Astrocyte of the spinal cord (primary cell): ENCODE measurements at regions not wholly inside any gene's neighbourhood (a gene's known extent, or its start where the extent isn't known, plus 50 kb on each side); places are given as distances from the start of the nearest gene placed in this dataset.

Experiments used
- DNase-seq: peaks from one replicate; pipeline ENCODE4 v3.0.0; 2011; ENCODE audit warnings: low read depth, low spot score
- H3K4me3 ChIP-seq: 2 replicates; pipeline ENCODE4 v1.5.1; 2011; ENCODE audit warnings: low read depth, mild to moderate bottlenecking, low read length, moderate library complexity
- CTCF ChIP-seq: IDR thresholded peaks from 2 replicates; pipeline ENCODE4 v1.5.1; 2012; ENCODE audit warnings: low read depth, mild to moderate bottlenecking, low read length, inconsistent platforms
- in situ Hi-C: cut with HindIII; loops from 2 replicates; pipeline ENCODE4 v1.10.0; 2017; ENCODE audit warnings: low sequenced_read_pairs

DNA sequence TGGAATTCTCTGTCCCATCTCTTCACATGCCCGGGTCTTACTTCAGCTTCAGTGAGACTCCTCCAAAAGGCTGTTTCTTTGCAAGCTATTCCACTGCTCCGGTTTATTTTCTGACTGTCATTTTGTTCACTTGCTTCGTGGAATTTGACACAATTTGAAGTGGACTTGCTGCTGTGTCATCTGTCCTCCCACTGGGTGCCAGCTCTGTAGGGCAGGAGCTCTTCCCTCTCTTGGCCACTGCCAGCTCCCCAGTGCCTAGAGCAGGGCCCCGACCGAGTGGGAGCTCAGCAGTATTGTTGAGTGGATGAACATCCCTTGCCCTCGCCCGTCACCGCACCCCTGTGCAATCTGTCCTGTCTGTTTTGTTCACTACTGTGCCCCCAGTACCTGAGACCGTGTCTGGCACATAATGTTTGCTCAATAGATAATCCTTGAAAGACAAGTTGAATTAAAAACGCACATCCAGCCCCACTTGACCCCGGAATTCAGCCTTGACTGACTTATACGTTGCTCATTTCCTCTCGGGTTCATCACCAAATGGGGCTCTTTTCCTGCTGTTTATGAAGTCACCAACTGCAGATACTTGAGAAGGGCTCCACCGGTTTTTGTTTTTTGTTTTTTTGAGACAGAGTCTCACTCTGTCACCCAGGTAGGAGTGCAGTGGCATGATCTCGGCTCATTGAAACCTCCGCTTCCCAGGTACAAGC lies 170.3 kb upstream of the KCNG1 start:
- peak; percentile 13 for DNase-seq
- in situ Hi-C loops, result no loop called here
- no peak overlapping the region for H3K4me3 ChIP-seq
- TF ChIP-seq CTCF, result no peak

DNA sequence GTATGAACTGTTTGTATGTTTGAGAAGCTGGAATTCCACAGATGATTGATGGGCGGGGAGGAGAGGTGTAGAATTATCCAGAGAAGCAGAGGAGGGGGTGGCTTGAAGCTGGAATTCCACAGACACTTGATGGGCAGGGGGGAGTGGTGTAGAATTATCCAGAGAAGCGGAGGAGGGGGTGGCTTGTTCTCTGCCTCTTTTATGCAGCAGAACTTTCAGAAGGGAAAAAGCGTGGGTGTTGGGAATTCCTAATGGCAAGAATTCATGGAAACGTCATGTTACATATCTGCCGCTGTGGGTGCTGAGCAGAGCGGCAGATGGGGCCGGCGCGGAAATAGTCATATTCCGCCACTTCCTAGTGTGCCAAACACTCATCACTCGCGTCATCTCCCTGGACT lies 167.9 kb upstream of the KCNG1 start:
- DNase-seq, result no peak
- in situ Hi-C loops, result no loop called here
- no peak for TF ChIP-seq CTCF
- no peak overlapping the region for H3K4me3 ChIP-seq

DNA sequence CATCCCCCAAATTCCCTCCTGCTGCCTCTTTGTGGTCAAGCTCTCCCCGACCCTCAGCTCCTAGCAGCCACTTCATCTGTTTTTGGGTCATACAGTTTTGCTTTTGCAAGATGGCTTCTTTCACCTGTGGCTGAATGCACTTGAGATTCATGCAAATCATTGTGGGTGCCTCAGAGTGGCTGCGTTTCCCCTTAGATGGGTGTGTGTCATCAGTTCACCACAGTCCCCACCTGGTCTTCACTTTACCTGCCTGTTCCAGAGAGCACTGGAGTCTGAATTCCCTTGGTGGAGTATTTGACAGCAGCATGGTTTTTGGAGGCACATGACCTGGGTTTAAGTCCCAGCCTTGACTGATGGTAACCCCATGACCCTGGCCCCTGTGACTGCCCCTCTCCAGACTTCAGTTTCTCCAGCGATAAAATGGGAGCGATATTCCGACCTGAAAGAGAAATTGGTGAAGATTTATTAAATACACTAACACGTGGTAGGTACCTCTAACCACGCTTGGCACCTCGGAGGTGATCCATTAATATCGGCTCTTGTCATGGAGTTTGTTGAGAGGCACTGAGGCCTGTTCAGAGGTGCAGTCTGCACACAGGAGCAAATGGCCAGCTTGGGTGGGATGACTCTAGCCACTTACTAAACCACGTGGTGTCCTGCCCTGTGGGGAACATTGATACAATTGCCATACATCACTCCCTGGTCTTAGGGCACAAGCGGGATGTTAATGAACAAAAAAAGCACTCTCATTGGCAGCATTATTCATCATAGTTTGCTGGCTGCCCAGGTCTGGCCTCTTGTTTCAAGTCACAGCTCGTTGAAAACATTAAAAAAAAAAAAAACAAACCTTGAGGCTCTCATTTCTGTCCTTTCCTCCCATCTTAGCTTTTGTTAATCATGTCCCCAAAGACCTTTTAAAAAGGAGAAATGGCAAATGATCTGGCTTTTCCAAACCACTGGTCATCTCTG lies 167.2 kb upstream of the KCNG1 start:
- TF ChIP-seq CTCF, result no peak
- in situ Hi-C loops, result no loop called here
- no peak for DNase-seq
- no peak overlapping the region for H3K4me3 ChIP-seq

DNA sequence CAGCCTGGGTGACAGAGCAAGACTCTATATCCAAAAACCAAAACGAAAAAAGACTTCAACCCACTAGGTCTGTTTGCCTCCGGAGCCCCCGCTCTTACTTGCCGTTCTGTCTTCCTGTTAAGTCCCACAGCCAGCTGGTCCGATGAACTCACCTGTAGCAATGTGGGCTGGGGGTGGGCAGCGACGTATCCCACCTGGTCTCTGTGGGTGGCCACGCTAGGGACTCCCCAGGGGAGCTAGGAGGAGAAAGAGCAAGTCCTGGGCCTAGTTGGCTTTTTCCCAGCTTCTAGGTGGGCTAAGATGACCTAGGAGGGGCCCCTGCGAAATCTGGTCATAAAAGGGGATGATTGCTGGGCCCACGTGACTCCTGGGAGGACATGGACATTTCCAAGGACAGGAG lies 166.0 kb upstream of the KCNG1 start:
- TF ChIP-seq CTCF, result no peak
- DNase-seq, result no peak
- in situ Hi-C loops, result no loop called here
- H3K4me3 ChIP-seq, result no peak overlapping the region

DNA sequence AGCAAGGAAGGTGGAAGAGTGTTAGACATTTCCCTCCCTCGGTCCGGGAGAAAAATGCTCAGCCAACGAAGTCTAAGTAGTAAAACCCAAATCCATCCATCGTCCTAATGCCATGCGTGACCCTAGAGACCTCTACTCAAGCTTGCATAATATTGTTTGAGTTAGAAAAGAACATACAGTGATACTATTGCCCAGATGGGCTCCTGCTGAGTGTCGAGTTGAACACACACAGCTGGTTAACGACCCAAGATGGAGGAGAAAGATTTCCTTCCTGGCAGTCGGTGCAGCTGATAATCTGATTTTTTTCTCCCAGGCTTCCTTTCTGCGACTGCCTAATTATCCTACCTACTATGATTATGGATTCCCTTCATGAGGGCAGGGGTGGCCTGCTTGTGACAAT lies 164.4 kb upstream of the KCNG1 start:
- no peak for TF ChIP-seq CTCF
- H3K4me3 ChIP-seq, result no peak overlapping the region
- no peak for DNase-seq
- in situ Hi-C loops, result no loop called here

GRCh38 chr20:51185861-51186260 lies 163.0 kb upstream of the KCNG1 start:
- no peak overlapping the region for H3K4me3 ChIP-seq
- in situ Hi-C loops, result no loop called here
- no peak for TF ChIP-seq CTCF
- DNase-seq, result no peak
